Lower lobe of right lung (tissue), 2 donors: ENCODE measurements at regions not wholly inside any gene's neighbourhood (a gene's known extent, or its start where the extent isn't known, plus 50 kb on each side); places are given as distances from the start of the nearest gene placed in this dataset.

ENCODE experiments used
- ATAC-seq, 2 donors: fragments of 200-7000 bp; cut with Tn5 transposase; one replicate each; pipeline ENCODE4 v1.9.1; 2020 to 2022; ENCODE audit warnings: mild to moderate bottlenecking in 2 of 2, moderate library complexity in 2 of 2
- DNase-seq: peaks from one replicate; pipeline ENCODE4 v3.0.0-alpha.2; 2020
- H3K27ac ChIP-seq: fragments of 200-600 bp; one replicate; pipeline ENCODE4 v1.8.0; 2022
- H3K27me3 ChIP-seq: fragments of 200-600 bp; one replicate; pipeline ENCODE4 v1.8.0; 2022; ENCODE audit warnings: low read depth
- H3K36me3 ChIP-seq: fragments of 200-600 bp; one replicate; pipeline ENCODE4 v1.8.0; 2022; ENCODE audit warnings: mild to moderate bottlenecking
- H3K4me1 ChIP-seq: fragments of 200-600 bp; one replicate; pipeline ENCODE4 v1.8.0; 2022
- H3K4me3 ChIP-seq: fragments of 200-600 bp; one replicate; pipeline ENCODE4 v1.8.0; 2022; ENCODE audit warnings: mild to moderate bottlenecking
- H3K9me3 ChIP-seq: fragments of 200-600 bp; one replicate; pipeline ENCODE4 v1.8.0; 2022
- CTCF ChIP-seq: fragments of 200-600 bp; IDR thresholded peaks from one replicate; pipeline ENCODE4 v1.8.0; 2022; ENCODE audit warnings: antibody characterized with exemption, mild to moderate bottlenecking
- intact Hi-C: fragments of 100-400 bp; cut with DNase I; formaldehyde crosslinking; loops from one replicate; pipeline ENCODE4 v1.11.0; 2022
- donor health status: DM: no; HTN: yes; CAD: no; lungs with severe emphysema.

DNA sequence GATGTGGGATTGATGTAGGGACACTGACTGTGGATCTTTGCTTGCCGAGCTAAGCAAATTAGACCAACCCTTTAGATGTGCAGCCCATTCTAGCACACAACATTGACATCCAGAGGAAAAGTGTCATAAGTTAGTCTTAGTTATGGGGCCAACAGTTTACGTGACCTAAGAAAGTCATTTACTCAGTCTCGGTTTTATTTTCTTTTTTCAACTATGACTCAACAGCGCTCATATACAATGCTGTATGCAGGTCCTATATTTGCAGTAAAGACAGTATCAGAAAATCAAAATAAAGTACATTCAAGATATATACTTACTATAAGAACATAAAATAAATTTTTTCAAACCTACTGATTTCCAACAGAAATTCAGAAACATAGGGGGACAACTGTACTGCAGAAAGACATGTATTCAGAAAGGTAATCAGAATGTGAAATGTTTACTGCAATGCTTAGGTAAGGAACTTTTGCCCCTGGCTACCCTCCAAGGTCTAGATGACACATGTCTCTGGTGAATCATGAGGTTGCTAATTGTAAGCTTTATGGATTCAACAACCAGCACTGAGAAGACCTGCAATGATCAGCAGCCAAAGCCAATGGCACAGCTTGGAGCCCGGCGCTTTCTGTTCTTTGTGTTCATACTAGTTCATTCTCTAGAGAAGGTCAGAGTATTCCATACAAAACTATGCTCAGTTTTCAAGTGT is 317.5 kb upstream of the CNTN6 start:
- no peak for DNase-seq
- no peak overlapping the region for H3K27ac ChIP-seq
- no peak for ATAC-seq
- H3K4me1 ChIP-seq: no peaks in the 10 kb centered on the region
- no peak overlapping the region for H3K4me3 ChIP-seq
- intact Hi-C loops: no loop called here
- no peaks in the 10 kb centered on the region for H3K27me3 ChIP-seq
- no peak for TF ChIP-seq CTCF
- no peaks in the 10 kb centered on the region for H3K36me3 ChIP-seq
- no peaks in the 10 kb centered on the region for H3K9me3 ChIP-seq

- DNase-seq (no peak), ATAC-seq (no peak)
- Histone ChIP-seq H3K9me3 (no peaks in the 10 kb centered on the region), H3K4me1 (no peaks in the 10 kb centered on the region), H3K27me3 (no peaks in the 10 kb centered on the region), H3K27ac (no peak overlapping the region), H3K4me3 (no peak overlapping the region), H3K36me3 (no peaks in the 10 kb centered on the region)
- intact Hi-C loops: no loop called here
- no peak for TF ChIP-seq CTCF
These were observed 312.3 kb upstream of the CNTN6 start for GRCh38 chr3:780505-780904.

DNA sequence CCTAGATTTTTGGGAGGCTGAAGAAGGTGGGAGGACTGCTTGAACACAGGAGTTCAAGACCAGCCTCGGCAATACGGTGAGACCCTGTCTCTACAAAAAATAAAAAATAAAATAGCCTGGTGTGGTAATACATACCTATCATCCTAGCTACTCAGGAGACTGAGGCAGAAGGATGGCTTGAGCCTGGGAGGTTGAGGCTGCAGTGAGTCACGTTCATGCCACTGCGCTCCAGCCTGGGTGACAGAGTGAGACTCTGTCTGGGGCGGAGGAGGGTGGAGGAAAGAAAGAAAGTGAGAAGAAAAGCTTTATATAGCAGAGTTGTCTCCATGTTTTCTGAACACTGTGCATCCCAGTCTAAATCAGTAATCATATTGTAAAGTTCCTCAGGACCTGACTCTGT is 301.4 kb upstream of the CNTN6 start:
- Histone ChIP-seq H3K27me3 (no peaks in the 10 kb centered on the region), H3K27ac (no peak overlapping the region), H3K4me1 (no peaks in the 10 kb centered on the region), H3K9me3 (no peaks in the 10 kb centered on the region), H3K36me3 (no peaks in the 10 kb centered on the region), H3K4me3 (no peak overlapping the region)
- intact Hi-C loops: no loop called here
- no peak for DNase-seq
- no peak for TF ChIP-seq CTCF
- ATAC-seq: no peak

DNA sequence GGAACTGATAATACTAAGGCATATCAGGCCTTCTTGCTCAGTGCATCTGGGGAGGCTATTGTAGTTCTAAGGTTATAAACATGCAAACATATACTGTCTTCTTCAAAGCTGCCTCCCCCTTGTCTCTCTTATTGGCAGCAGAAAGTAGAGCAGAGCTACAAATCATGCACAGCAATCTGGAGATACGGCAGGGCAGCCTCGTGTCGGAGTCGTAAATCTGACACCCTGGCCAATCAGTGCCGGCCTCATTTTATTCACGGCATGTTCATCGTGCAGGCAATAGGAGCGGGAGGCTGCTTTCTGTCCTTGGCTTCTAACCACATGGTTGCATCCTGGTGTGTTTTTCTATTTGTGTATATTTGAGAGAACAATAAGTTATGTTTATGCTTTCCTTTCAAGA is 300.2 kb upstream of the CNTN6 start:
- DNase-seq: no peak
- no peak overlapping the region for H3K27ac ChIP-seq

GRCh38 chr3:804211-804610 is 288.6 kb upstream of the CNTN6 start:
- DNase-seq: no peak
- ATAC-seq: no peak
- H3K4me3 ChIP-seq: no peak overlapping the region
- no peaks in the 10 kb centered on the region for H3K9me3 ChIP-seq
- no peaks in the 10 kb centered on the region for H3K36me3 ChIP-seq
- no peak overlapping the region for H3K27ac ChIP-seq
- no peak for TF ChIP-seq CTCF
- no peaks in the 10 kb centered on the region for H3K27me3 ChIP-seq
- no peaks in the 10 kb centered on the region for H3K4me1 ChIP-seq
- intact Hi-C loops: no loop called here

More for the DNA sequence above, 300.2 kb upstream of the CNTN6 start:
- Histone ChIP-seq H3K4me1 (no peaks in the 10 kb centered on the region), H3K4me3 (no peak overlapping the region), H3K36me3 (no peaks in the 10 kb centered on the region), H3K9me3 (no peaks in the 10 kb centered on the region), H3K27me3 (no peaks in the 10 kb centered on the region)
- no peak for ATAC-seq
- intact Hi-C loops: no loop called here
- TF ChIP-seq CTCF: no peak
